ENCODE measurements at regions not wholly inside any gene's neighbourhood (a gene's known extent, or its start where the extent isn't known, plus 50 kb on each side); places are given as distances from the start of the nearest gene placed in this dataset.

DNA sequence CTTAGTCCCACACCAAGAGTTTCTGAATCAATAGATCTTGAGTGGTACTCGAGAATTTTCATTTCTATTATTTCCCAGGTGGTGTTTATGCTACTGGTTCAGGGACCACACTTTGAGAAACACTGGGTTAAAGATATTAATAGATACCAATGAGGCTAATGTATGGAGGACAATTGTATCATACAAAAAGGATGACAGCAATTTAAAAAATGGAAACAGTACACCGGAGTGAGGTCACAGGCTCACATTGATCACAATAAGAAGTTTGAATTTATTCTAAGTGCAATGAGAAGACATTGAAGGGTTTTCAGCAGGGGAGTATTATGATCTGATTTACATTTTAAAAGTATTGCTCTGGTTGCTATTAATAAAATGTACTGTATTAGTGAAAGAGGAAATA is 488.3 kb downstream of the PCDH17 start:
- TF ChIP-seq, protein P1, sequence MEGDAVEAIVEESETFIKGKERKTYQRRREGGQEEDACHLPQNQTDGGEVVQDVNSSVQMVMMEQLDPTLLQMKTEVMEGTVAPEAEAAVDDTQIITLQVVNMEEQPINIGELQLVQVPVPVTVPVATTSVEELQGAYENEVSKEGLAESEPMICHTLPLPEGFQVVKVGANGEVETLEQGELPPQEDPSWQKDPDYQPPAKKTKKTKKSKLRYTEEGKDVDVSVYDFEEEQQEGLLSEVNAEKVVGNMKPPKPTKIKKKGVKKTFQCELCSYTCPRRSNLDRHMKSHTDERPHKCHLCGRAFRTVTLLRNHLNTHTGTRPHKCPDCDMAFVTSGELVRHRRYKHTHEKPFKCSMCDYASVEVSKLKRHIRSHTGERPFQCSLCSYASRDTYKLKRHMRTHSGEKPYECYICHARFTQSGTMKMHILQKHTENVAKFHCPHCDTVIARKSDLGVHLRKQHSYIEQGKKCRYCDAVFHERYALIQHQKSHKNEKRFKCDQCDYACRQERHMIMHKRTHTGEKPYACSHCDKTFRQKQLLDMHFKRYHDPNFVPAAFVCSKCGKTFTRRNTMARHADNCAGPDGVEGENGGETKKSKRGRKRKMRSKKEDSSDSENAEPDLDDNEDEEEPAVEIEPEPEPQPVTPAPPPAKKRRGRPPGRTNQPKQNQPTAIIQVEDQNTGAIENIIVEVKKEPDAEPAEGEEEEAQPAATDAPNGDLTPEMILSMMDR (IDR thresholded peaks at IDR 0.05), result no peak
- TF ChIP-seq POLR2A (IDR thresholded peaks at IDR 0.05), result no peak
